ENCODE measurements at regions not wholly inside any gene's neighbourhood (a gene's known extent, or its start where the extent isn't known, plus 50 kb on each side); places are given as distances from the start of the nearest gene placed in this dataset.

- dilution Hi-C loops (cut with MboI; ENCODE audit: extremely low pct_ligation_motif_present, low sequenced_read_pairs): no loop called here
- no peaks in the 10 kb centered on the region for H3K4me1 ChIP-seq (ENCODE audit: control insufficient read depth, extremely low read depth, insufficient read depth, low read length)
- H4K20me1 ChIP-seq (replicated peaks; ENCODE audit: control insufficient read depth, extremely low read depth, insufficient read depth, low read length): no peaks in the 10 kb centered on the region
- peaks cover 0 to 2% of the 10 kb centered on the region in 2 experiments for H3K27me3 ChIP-seq (ENCODE audit: control insufficient read depth in 2 of 2, insufficient read depth in 2 of 2, low read length in 2 of 2)
- FAIRE-seq (no peak), DNase-seq (ENCODE audit: low read depth, low spot score) (no peak)
- H3K9me1 ChIP-seq (replicated peaks; ENCODE audit: control insufficient read depth, extremely low read depth, insufficient read depth, low read length): no peaks in the 10 kb centered on the region
- H3K9ac ChIP-seq (replicated peaks; ENCODE audit: extremely low read depth, insufficient read depth, low read length): no peak overlapping the region
- CTCF ChIA-PET: no interaction called here
- no peaks in the 10 kb centered on the region for H3K79me2 ChIP-seq (ENCODE audit: control insufficient read depth, insufficient read depth, low read length)
- no peaks in the 10 kb centered on the region for H3K36me3 ChIP-seq (ENCODE audit: control insufficient read depth in 2 of 2, extremely low read depth in 1 of 2, insufficient read depth in 2 of 2, low read length in 2 of 2)
- no TSS peak for BruUV-seq (replicated peaks)
- no peak overlapping the region for H2AFZ ChIP-seq (ENCODE audit: low read depth, low read length)
- no peak overlapping the region for H3K27ac ChIP-seq (ENCODE audit: insufficient read depth, low read depth, low read length)
- no peaks in the 10 kb centered on the region for H3K9me3 ChIP-seq (replicated peaks; ENCODE audit: control insufficient read depth, insufficient read depth, low read length)
- intact Hi-C loops (cut with micrococcal nuclease): no loop called here
- TF ChIP-seq EZH2 (IDR thresholded peaks at IDR 0.05; ENCODE audit: borderline replicate concordance, low read depth, low read length, severe bottlenecking) (no peak), POLR2AphosphoS5 (IDR thresholded peaks at IDR 0.05; ENCODE audit: insufficient read depth, low read depth, low read length) (no peak), FOS (IDR thresholded peaks at IDR 0.05; ENCODE audit: borderline replicate concordance, insufficient read depth, low read length) (no peak), POLR2A (IDR thresholded peaks at IDR 0.05; ENCODE audit: low read depth, low read length) (no peak), MAX (IDR thresholded peaks at IDR 0.05; ENCODE audit: insufficient read depth, insufficient read length) (no peak), MYC (IDR thresholded peaks at IDR 0.05; ENCODE audit: low read depth, low read length) (no peak), GATA2 (IDR thresholded peaks at IDR 0.05; ENCODE audit: insufficient read depth, insufficient read length, low read depth, low read length) (no peak), JUN (IDR thresholded peaks at IDR 0.05; ENCODE audit: borderline replicate concordance, insufficient read depth, insufficient read length, low read depth) (no peak), CTCF (IDR thresholded peaks at IDR 0.05; ENCODE audit: extremely low read depth in 1 of 2, insufficient read depth in 1 of 2, low read depth in 1 of 2, low read length in 2 of 2) (no peak)
- POLR2A ChIA-PET: no interaction called here
- H3K4me2 ChIP-seq (ENCODE audit: insufficient read depth, low read length): no peak overlapping the region
- H3K4me3 ChIP-seq (replicated peaks in 1 of 3; ENCODE audit: insufficient read depth in 1 of 3, low read depth in 1 of 3, low read length in 3 of 3): no peak overlapping the region
Measured at GRCh38 chr3:87448558-87448957, 172.2 kb upstream of the POU1F1 start.
